HG03064 (cell line): ENCODE measurements at regions not wholly inside any gene's neighbourhood (a gene's known extent, or its start where the extent isn't known, plus 50 kb on each side); places are given as distances from the start of the nearest gene placed in this dataset.
"Not testable (repeated sequence)": the region's sequence is repeated elsewhere in the genome, so short reads cannot be mapped to it uniquely, and the experiment has no call there.

ENCODE experiments used
- ATAC-seq: cut with Tn5 transposase; IDR thresholded peaks from one replicate; pipeline ENCODE4 v1.9.1; 2021; ENCODE audit warnings: low read depth; ENCODE audit not compliant: unreplicated experiment

DNA sequence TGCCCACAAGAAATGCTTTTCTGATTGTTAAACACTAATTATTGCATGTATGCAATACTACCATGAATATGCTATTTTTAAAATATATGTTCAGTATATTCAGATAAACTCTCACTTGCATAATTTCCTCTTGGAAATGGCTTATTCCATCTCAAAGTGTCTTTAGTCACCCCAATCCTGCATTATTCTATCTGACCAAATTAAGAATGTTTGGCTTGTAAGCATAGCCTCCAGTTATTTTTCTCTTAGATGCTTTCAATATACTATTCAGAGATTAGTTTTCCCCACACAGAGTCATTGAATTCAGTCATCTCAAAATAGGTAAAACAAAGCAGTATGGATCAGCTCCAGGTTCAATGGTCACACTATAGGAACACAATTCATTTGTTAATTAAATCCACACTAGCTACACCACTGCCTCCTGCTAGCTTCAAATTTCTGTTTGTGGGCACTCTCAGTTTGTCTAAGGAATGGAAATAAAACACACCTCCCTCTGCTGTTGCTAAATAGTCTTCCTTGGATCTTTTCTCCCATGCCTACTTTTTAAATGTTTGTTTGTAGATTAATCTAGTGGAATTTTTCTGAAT, 134.6 kb upstream of the TBCA start:
- ATAC-seq, result no peak

DNA sequence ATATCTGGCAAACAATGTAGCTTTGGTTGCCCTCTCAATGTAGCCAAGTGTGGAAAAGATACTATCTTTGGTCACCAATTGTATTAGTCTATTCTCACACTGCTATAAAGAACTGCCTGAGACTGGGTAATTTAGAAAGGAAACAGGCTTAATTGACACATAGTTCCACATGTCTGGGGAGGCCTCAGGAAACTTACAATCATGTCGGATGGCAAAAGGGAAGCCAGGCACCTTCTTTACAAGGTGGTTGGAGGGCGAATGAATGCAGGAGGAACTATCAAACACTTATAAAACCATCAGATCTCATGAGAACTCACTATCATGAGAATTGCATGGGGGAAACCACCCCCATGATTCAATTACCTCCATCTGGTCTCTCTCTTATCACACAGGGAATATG, 133.1 kb upstream of the TBCA start:
- ATAC-seq, result no peak

DNA sequence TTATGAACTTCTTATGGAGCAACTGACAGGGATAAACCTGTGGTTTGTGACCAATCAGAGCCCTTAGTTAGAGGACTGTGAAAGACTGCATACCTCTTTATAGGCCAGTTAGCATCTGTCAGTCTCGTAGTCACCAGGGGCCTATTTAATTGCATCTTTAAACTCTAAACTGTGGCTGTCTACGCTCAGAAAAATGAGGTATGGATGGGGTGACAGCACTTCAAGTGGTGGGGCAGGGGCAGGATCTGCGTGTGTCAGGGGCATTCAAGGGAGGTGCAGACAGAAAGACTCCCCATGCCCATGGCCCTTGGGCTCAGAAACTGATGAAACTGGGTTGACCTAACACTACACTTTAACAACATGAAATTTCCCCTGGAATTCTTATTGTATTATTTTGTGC, 132.6 kb upstream of the TBCA start:
- ATAC-seq, result no peak

DNA sequence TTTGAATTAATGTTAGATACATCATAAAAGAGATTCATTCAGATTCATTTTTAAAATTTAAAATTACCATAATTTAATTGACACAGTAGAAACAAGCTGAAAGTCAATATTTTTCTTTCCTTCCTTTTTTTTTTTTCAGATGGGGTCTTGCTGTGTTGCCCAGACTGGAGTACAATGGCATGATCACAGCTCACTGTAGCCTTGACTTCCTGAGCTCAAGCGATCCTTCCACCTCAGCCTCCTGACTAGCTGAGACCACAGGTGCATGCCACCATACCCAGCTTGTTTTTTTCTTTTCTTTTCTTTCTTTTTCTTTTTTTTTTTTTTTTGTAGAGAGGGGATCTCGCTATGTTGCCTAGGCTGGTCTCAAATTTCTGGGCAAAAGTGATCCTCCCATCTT, 131.6 kb upstream of the TBCA start:
- no peak for ATAC-seq

DNA sequence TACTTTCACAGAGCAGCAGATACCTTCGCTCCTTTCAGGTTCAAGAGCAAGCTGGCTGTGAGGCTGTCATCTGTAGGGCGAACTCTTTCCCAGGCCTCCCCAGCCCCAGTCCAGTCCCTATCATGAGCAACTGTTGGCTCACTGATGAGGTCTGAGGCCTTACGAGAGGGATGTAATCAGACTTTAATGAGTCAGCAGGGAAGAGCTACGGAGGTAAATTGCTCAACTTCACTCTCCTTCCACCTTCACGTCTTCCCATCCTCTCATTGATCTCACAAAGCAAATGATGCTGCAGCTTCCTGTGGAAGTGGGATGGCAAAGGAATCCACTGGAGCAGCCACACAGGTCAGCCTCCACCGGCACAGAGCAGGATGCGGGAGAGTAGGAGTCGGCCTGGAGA, 130.7 kb upstream of the TBCA start:
- ATAC-seq, result no peak

DNA sequence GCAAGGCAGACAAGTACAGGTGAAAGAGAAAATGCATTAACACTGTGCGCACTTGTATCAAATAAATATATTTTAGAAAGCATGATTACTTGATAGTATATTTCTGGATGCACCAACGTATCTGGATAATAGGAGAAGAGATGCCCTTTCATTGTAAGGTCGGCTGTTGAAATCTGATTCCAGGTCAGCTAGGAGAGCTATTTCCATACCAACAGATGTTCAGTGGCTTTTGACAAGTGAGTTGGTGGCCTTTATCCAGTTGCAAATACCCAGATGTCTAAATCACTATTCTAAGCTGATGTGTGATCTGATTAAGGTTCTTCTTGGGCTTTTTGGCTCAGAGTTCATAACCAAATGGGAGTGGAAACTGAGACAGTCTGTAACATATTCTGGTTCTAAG, 128.2 kb upstream of the TBCA start:
- no peak for ATAC-seq

DNA sequence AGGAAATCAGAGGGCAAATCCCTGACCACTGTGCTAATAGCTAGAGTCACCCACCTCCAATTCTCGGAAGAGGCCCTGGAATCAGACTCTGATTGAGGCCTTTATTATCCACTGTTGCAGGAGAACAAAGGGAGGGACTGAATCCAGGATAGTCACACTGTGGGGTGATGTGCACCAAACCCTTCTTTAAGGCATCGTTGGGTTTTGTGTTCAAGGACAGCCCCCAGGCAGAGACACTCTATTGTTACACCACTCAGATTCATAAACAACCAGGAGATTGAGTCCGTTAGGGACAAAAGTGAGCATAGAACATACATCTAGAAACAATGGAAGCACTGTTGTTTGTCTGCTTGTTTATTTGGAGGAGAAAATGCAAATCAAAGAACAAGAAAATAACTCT, 124.6 kb upstream of the TBCA start:
- ATAC-seq, result no peak

DNA sequence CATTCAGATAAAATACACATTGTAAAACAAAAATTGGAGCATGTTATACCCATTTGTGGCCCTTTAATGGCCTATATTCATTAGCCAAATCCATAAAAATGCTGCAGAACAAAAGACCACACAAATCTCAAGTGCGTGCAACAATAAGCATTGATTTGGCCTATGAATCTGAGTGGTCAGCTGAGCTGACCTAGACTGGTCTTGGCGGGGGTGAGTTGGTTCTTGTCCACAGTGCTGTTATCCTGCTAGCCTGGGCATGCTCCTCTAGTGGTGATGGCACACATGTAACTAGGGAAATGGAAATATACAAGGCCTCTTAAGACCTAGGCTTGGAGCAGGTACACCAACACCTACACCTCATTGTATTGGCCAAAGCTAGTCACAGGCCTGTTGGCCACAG, 122.2 kb upstream of the TBCA start:
- ATAC-seq, result no peak

DNA sequence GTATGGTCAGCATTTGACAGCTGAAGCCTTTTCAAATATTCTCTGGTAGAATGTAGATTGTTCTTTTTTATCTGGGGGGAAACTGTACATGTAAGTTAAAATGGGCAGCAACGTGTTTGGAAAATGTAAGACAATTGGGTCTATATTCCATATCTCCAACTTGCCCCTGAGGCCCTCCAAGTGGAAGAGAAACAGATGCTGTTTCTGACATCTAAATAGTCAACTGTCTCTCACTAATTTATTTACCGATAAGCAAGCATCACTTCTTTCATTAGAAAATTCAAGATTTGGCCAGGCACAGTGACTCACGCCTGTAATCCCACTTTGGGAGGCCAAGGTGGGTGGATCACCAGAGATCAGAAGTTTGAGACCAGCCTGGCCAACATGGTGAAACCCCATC, 120.2 kb upstream of the TBCA start:
- ATAC-seq, result no peak

DNA sequence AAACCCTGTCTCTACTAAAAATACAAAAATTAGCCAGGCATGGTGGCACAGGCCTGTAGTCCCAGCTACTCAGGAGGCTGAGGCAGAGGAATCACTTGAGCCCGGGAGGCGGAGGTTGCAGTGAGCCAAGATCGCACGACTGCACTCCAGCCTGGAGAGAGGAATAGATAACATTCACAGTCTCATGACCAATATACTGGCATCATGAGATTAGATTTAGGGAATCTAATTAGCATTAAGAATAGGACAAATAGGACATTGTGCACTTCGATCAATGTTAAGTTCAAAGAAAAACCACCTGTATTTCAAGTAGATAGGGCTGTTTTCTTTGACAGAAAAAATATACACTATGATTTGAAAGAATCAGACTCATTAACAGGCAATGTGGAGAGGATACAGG, 118.0 kb upstream of the TBCA start:
- ATAC-seq, result not testable (repeated sequence)

DNA sequence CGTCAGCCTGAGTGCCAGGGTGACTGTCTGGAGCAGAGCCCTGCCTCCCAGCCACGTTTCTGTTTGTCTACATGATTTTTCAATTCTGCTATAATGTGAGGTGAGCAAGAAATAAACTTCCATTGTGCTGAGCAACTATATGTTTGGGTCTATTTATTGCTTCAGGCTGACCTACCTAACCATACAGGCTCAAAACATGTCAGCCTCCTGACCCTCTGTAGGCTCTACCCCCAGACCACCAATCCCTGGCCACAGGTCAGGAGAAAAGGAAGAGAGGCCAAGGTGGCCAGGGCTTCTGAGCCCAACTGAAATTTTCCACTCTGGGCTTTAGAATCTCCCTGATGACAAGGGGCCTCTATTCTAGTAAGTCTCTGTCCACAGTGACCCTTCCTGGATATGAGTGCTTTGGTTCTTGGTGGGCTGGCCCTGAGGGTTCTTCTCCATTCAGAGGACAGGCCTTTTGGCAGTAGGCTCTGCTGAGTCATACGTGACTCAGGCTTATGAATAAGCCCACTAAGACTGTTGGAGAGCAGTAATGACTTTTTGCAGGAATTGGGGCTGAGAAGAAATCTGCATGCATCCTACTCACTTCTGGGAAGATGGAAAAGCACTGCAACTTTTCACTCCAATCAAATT, 117.2 kb upstream of the TBCA start:
- no peak for ATAC-seq

DNA sequence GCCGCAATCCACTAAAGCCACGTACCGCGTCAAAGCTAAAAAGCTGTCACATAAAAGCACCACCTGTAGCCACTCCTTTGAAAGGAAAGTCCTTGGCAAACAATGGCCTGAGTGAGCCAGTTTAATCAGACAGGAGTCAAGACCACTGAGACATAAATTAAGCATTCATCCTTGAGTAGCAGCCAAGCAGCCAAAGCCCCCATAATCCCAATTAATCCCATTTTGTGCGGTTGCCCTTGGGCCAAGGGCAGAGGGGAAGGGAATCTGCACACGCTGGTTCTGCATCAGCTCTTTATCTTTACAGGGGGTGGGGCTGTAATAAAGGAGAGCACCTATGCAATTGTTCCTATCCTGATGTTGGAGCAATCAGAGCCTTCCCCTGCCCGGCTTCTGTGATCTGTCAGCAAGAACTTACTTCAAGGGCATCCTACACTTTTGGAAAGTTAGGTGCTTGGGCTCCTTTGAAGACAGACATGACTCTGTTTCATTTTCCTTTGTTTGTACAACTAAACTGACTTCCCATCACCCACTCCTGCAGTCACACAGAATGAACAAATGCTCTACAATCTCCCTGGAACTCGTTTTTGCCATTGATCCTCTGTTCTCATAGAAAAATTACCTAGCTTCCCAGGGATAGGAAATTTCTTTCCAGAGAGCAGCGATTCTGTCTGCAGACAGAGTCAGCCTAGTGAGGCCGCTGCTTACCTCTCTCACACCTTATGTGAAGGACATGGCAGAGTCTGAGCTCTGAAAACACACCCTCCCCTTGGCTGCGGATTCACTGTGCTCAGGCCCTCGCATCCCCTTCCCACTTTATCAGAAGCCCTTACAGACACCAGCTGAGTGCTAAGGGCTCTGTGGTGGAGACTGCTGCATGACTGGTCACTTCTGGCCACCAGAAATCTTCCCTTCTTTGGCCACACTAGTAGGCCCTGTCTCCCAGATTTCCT, 116.2 kb upstream of the TBCA start:
- no peak for ATAC-seq

DNA sequence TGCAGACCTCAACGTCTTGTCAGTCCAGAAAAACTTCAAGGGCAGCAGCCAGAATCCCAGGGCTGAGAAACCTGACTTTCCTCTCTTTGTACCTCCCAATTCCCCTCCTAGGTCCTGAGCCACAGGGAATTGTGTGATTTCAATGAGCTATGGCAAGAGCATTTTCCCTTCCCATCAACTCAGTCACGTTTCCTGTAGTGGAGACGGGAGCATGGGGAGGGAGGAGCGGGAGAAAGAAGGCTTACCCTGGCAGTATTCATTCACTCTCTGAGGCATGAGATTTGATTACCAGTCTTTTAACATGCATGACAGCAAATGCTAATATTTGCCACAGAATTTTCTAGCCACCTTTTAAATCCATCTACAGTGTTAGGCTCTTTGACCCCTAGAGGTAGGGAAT, 109.4 kb upstream of the TBCA start:
- no peak for ATAC-seq

DNA sequence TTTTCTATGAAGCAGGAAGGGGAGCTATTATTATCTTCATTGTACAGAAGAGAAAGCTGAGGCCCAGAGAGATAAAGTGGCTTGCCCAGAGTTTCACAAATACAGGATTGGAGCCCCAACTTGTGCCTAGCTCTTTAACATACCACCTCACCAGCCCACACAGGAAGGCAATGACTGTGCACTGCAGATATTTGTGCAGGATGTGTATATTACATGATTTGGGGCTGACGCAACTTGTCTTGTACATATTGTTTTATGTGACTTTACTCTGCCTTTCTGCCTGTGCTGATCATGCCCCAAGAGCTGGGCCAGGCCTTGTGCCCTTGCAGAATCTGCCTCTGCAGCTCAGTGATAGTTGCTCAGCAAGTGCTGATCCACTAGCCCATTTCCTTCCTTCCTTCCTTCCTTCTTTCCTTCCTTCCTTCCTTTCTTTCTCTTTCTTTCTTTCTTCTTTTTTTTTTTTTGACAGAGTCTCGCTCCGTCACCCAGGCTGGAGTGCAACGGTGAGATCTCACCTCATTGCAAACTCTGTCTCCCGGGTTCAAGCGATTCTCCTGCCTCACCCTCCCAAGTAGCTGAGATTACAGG, 106.6 kb upstream of the TBCA start:
- ATAC-seq, result no peak

DNA sequence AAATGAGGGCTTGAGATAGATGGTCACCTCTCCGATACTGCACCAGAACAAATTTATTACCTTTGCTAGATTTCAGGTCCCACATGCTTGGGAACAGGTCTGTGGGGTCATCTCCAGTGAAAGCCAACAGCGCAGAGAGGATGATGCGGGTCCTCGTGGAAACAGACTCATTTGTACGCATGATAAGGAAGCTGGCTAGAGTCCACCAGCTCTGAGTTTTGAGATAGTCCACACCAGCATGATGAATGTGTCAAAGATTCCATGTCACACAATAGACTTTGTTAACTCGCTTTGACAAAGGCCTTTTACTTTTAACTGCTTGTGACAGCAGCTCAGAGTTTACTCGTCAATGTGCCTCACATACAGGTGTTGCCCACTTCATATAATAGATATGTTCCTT, 105.4 kb upstream of the TBCA start:
- ATAC-seq, result no peak

DNA sequence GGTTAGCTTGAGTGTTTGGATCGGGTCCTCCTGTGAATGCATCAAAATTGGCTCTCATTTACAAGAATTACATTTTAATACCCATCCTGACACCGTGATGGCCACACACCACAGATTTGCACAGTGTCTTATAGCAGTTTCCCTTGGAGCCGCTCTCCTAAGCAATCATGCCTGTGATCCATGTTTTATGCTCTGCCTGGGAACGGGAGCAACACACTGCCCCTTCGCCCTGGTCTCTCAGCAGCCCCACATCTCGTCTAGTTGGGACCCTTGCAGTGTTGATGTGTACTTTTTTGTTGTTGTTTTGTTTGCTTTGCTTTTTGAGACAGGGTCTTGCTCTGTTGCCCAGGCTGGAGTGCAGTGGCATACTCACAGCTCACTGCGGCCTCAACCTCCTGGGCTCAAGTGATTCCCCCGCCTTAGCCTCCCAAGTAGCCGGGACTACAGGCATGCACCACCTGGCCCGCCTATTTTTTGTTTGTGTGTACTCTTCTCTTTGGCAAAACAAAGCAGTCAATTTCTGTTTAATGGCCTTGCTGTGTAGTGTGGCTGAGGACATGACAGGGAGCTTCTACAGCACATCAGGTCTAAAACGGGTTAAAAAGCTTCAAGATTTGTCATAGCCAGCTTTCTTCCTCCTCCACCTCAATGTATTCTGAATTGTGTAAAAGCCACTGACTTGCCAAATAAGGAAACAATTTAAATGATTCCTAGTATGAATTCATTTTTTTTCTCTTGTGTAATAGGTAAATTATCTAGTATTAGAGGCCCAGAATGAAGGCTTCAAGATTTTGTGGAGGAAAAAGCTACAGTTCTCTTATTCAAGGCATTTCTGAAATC, 101.6 kb upstream of the TBCA start:
- no peak for ATAC-seq

DNA sequence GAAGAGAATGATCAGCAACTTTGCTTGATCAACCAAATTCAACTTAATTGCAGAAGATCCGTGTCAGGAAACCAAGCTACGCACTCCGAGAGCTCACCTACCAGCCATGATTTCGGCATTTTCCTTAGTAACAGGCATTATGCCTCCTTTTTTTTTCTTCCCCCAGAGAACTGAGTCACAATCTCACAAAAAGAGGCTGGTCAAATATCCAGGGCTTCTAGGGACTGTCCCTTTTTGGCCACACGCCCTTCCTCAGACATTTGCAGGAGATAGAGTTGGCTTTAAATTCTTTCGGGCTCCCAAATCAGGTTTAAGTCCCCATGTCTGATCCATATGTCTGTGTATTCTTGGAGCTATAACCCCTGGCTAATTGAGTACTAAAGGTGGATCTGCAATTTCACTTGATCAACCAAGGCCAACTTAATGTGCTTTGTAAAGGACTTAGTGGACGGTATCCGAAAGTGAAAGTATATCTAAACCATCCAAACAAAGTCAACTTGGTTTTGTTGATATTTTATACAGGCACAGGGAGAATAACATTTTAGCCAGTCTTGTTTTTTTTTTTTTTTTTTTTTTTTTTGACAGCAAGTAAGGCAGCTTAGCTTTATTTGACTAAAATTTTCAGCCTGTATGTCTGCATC, 100.8 kb upstream of the TBCA start:
- ATAC-seq, result no peak

DNA sequence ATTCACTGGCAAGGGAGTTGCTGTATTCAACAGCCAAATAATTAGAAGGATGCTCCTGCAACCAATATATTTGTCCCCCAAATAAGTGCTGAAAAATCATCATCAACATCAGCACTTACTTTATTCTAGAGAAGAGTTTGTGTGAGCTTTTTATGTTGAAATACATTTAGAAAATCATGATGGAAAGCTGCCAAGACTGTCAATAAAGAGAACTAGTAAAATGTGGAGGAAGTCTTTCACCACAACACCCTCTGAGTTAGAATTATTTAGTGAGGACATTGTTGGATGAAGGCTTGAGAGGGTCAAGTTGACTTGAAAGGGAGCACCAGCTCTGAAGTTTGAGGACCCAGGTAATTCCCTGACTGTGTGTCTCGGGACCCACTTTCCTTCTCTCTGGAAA, 100.2 kb upstream of the TBCA start:
- no peak for ATAC-seq

DNA sequence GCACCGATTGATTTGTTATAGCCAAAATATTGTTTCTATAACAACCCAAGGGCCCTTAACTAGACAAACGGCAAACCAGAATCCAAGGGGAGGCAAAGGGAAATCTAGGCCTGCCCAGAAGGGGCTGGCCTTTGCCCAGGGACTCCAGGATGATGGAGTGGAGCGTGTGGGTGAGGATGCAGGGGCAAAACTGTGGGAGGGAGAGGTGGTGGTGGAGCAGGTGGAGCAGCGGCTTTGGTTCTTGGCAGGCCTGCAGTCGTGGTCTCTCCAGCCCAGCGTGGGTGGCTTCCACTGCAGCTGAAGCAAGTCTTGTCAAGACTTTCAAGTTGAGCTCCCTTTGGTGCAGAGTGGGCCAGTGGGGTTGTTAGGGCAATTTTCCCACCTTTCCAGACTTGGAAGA, 98.6 kb upstream of the TBCA start:
- no peak for ATAC-seq

DNA sequence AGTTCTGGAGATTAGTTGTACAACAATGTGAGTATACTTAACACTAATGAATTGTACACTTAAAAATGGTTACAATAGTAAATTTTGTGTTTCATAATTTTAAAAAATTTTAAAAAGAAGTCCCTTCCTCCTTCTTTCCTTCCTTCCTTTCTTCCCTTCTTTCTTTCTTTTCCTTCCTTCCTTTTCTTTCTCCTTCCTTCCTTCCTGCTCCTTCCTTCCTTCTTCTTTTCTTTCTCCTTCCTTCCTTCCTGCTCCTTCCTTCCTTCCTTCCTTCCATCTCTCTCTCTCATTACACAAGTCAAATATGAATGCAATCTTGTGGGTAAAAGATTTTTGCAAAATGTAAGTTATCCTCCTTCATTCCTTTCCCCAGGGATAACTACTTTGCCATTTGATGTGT, 97.1 kb upstream of the TBCA start:
- ATAC-seq, result no peak
